WI38 (cell line): ENCODE measurements at regions not wholly inside any gene's neighbourhood (a gene's known extent, or its start where the extent isn't known, plus 50 kb on each side); places are given as distances from the start of the nearest gene placed in this dataset.
A peak's percentile ranks its signal among the peaks of the same experiment; 100 is the strongest.

Experiments
- H3K4me3 ChIP-seq: 2 replicates; pipeline ENCODE4 v1.5.1; 2011; ENCODE audit warnings: low read depth, mild to moderate bottlenecking, control low read depth, low read length
- CTCF ChIP-seq: IDR thresholded peaks from 2 replicates; pipeline ENCODE4 v1.5.1; 2012; ENCODE audit warnings: low read depth, mild to moderate bottlenecking, control low read depth, low read length

- no peak for TF ChIP-seq CTCF
These were observed 139.0 kb upstream of the RBMS3 start for GRCh38 chr3:29141918-29142275.

GRCh38 chr3:29143151-29143550, 137.7 kb upstream of the RBMS3 start:
- no peak overlapping the region for H3K4me3 ChIP-seq
- no peak for TF ChIP-seq CTCF

More at GRCh38 chr3:29141918-29142275, 139.0 kb upstream of the RBMS3 start:
- no peak overlapping the region for H3K4me3 ChIP-seq

- no peak for TF ChIP-seq CTCF
These were observed 136.5 kb upstream of the RBMS3 start for GRCh38 chr3:29144361-29144760.

GRCh38 chr3:29144807-29145206, 136.1 kb upstream of the RBMS3 start:
- H3K4me3 ChIP-seq: no peak overlapping the region
- peak; percentile 9; the same call in 1 of the 2 replicates for TF ChIP-seq CTCF

More at GRCh38 chr3:29144361-29144760, 136.5 kb upstream of the RBMS3 start:
- H3K4me3 ChIP-seq: no peak overlapping the region

- H3K4me3 ChIP-seq: no peak overlapping the region
- TF ChIP-seq CTCF: no peak
These were observed 135.5 kb upstream of the RBMS3 start for GRCh38 chr3:29145360-29145759.

- TF ChIP-seq CTCF: no peak
- H3K4me3 ChIP-seq: no peak overlapping the region
These were observed 128.5 kb upstream of the RBMS3 start for GRCh38 chr3:29152379-29152778.

- TF ChIP-seq CTCF: no peak
- H3K4me3 ChIP-seq: no peak overlapping the region
These were observed 127.1 kb upstream of the RBMS3 start for GRCh38 chr3:29153811-29154210.
